Muscle of back (tissue), 3 donors: ENCODE measurements at regions not wholly inside any gene's neighbourhood (a gene's known extent, or its start where the extent isn't known, plus 50 kb on each side); places are given as distances from the start of the nearest gene placed in this dataset.

Experiments
- DNase-seq, 3 donors: peaks; one replicate each; pipeline versions ENCODE4 v3.0.0 to v3.0.0-alpha.2; 2013

- no peak for DNase-seq
Measured at GRCh38 chr10:21095494-21096055, 198.5 kb upstream of the NEBL start.

- DNase-seq = no peak
Measured at GRCh38 chr10:21095073-21095472, 198.0 kb upstream of the NEBL start.

GRCh38 chr10:21092683-21093524 is 195.8 kb upstream of the NEBL start:
- no peak for DNase-seq

GRCh38 chr10:21090609-21091082 is 193.5 kb upstream of the NEBL start:
- no peak for DNase-seq

- no peak for DNase-seq
Measured at GRCh38 chr10:21087476-21087875, 190.4 kb upstream of the NEBL start.

GRCh38 chr10:21084700-21085099 is 187.6 kb upstream of the NEBL start:
- no peak for DNase-seq

GRCh38 chr10:21083861-21084260 is 186.8 kb upstream of the NEBL start:
- no peak for DNase-seq

- no peak for DNase-seq
Measured at GRCh38 chr10:21082206-21082605, 185.1 kb upstream of the NEBL start.

- peak; percentile 38 to 70 (median 53) for DNase-seq
Measured at GRCh38 chr10:21080261-21080660, 183.2 kb upstream of the NEBL start.

- no peak for DNase-seq
Measured at GRCh38 chr10:21079330-21079658, 182.2 kb upstream of the NEBL start.

- peak; percentile 65 to 87 (median 73) for DNase-seq
Measured at GRCh38 chr10:21078410-21079329, 181.6 kb upstream of the NEBL start.

GRCh38 chr10:21077681-21078080 is 180.6 kb upstream of the NEBL start:
- DNase-seq = no peak

- DNase-seq = no peak
Measured at GRCh38 chr10:21076381-21076780, 179.3 kb upstream of the NEBL start.

- no peak for DNase-seq
Measured at GRCh38 chr10:21075880-21076279, 178.8 kb upstream of the NEBL start.

GRCh38 chr10:21071001-21071673 is 174.0 kb upstream of the NEBL start:
- DNase-seq = no peak

GRCh38 chr10:21069929-21070700 is 173.0 kb upstream of the NEBL start:
- DNase-seq = no peak

- no peak for DNase-seq
Measured at GRCh38 chr10:21069278-21069677, 172.2 kb upstream of the NEBL start.

- no peak for DNase-seq
Measured at GRCh38 chr10:21068026-21068656, 171.0 kb upstream of the NEBL start.

- DNase-seq = no peak
Measured at GRCh38 chr10:21065621-21066248, 168.6 kb upstream of the NEBL start.

- DNase-seq = no peak
Measured at GRCh38 chr10:21061982-21062381, 164.9 kb upstream of the NEBL start.
